ENCODE measurements at regions not wholly inside any gene's neighbourhood (a gene's known extent, or its start where the extent isn't known, plus 50 kb on each side); places are given as distances from the start of the nearest gene placed in this dataset.

DNA sequence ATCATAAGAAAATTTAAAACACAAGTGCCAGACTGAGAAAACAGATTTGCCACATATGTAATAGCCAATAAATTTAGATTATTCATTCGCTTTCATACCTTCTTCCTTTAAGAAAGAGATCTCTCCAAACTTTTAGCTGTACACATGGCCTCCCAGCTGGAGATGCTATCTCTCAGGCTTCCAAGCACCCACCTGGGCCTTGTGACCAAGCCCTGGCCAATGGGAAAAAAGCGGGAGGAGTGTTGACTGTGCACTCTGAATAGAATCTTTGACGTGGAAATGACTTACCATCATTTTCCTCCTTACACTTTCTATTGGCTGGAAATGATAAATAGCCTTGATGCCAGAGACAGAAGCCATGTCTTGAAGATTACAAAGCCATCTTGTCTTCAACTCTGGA, 1106.6 kb downstream of the TBL1XR1 start:
- Histone ChIP-seq H3K27ac (replicated peaks) (no peak overlapping the region), H3K27me3 (ENCODE audit: insufficient read depth, poor library complexity, severe bottlenecking) (no peaks in the 10 kb centered on the region), H3K4me3 (replicated peaks; ENCODE audit: insufficient read depth, low read length) (no peak overlapping the region)
- TF ChIP-seq REST (IDR thresholded peaks at IDR 0.05; ENCODE audit: insufficient replicate concordance, low read depth) (no peak), POLR2AphosphoS5 (IDR thresholded peaks at IDR 0.05; ENCODE audit: low read depth) (no peak), GABPA (IDR thresholded peaks at IDR 0.05; ENCODE audit: low read depth) (no peak), SPI1 (IDR thresholded peaks at IDR 0.05; ENCODE audit: borderline replicate concordance, low read depth) (no peak)
- TF ChIP-seq, protein P1, sequence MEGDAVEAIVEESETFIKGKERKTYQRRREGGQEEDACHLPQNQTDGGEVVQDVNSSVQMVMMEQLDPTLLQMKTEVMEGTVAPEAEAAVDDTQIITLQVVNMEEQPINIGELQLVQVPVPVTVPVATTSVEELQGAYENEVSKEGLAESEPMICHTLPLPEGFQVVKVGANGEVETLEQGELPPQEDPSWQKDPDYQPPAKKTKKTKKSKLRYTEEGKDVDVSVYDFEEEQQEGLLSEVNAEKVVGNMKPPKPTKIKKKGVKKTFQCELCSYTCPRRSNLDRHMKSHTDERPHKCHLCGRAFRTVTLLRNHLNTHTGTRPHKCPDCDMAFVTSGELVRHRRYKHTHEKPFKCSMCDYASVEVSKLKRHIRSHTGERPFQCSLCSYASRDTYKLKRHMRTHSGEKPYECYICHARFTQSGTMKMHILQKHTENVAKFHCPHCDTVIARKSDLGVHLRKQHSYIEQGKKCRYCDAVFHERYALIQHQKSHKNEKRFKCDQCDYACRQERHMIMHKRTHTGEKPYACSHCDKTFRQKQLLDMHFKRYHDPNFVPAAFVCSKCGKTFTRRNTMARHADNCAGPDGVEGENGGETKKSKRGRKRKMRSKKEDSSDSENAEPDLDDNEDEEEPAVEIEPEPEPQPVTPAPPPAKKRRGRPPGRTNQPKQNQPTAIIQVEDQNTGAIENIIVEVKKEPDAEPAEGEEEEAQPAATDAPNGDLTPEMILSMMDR (IDR thresholded peaks at IDR 0.05; ENCODE audit: insufficient read depth, low read length), result no peak
- no peak for DNase-seq (ENCODE audit: low read depth in 1 of 2, low spot score in 1 of 2)

GRCh38 chr3:176088962-176089383, 1108.3 kb downstream of the TBL1XR1 start:
- no peak overlapping the region for H3K27ac ChIP-seq (replicated peaks)
- no peaks in the 10 kb centered on the region for H3K27me3 ChIP-seq (ENCODE audit: insufficient read depth, poor library complexity, severe bottlenecking)
- TF ChIP-seq SPI1 (IDR thresholded peaks at IDR 0.05; ENCODE audit: borderline replicate concordance, low read depth) (no peak), GABPA (IDR thresholded peaks at IDR 0.05; ENCODE audit: low read depth) (no peak), POLR2AphosphoS5 (IDR thresholded peaks at IDR 0.05; ENCODE audit: low read depth) (no peak), REST (IDR thresholded peaks at IDR 0.05; ENCODE audit: insufficient replicate concordance, low read depth) (no peak)
- TF ChIP-seq, protein P1 (IDR thresholded peaks at IDR 0.05; ENCODE audit: insufficient read depth, low read length), result no peak
- DNase-seq (ENCODE audit: low read depth in 1 of 2, low spot score in 1 of 2), result no peak
- no peak overlapping the region for H3K4me3 ChIP-seq (replicated peaks; ENCODE audit: insufficient read depth, low read length)

GRCh38 chr3:176087066-176087697, 1110.1 kb downstream of the TBL1XR1 start:
- DNase-seq (ENCODE audit: low read depth in 1 of 2, low spot score in 1 of 2), result no peak
- no peaks in the 10 kb centered on the region for H3K27me3 ChIP-seq (ENCODE audit: insufficient read depth, poor library complexity, severe bottlenecking)
- TF ChIP-seq POLR2AphosphoS5 (IDR thresholded peaks at IDR 0.05; ENCODE audit: low read depth), result no peak
- TF ChIP-seq, protein P1 (IDR thresholded peaks at IDR 0.05; ENCODE audit: insufficient read depth, low read length), result no peak
- TF ChIP-seq SPI1 (IDR thresholded peaks at IDR 0.05; ENCODE audit: borderline replicate concordance, low read depth), result no peak
- TF ChIP-seq REST (IDR thresholded peaks at IDR 0.05; ENCODE audit: insufficient replicate concordance, low read depth), result no peak
- no peak for TF ChIP-seq GABPA (IDR thresholded peaks at IDR 0.05; ENCODE audit: low read depth)
- H3K27ac ChIP-seq (replicated peaks), result no peak overlapping the region
- H3K4me3 ChIP-seq (replicated peaks; ENCODE audit: insufficient read depth, low read length), result no peak overlapping the region
